Hepatocyte (in vitro differentiated cells): ENCODE measurements at regions not wholly inside any gene's neighbourhood (a gene's known extent, or its start where the extent isn't known, plus 50 kb on each side); places are given as distances from the start of the nearest gene placed in this dataset.

Experiments
- DNase-seq: peaks from one replicate; pipeline ENCODE4 v3.0.0-alpha.2; 2016; ENCODE audit warnings: low spot score
- H2AFZ ChIP-seq: fragments of 200-600 bp; sonication (generic); 2 replicates; pipeline ENCODE4 v1.6.0; 2016; ENCODE audit warnings: antibody characterized with exemption, mild to moderate bottlenecking
- H3K27ac ChIP-seq: fragments of 200-600 bp; sonication (generic); 2 replicates; pipeline ENCODE4 v1.5.1; 2016; ENCODE audit warnings: mild to moderate bottlenecking
- H3K27me3 ChIP-seq: fragments of 200-600 bp; sonication (generic); 2 replicates; pipeline ENCODE4 v1.6.1; 2016
- H3K36me3 ChIP-seq: fragments of 200-600 bp; sonication (generic); replicated peaks from 2 replicates; pipeline ENCODE4 v1.5.1; 2016; ENCODE audit warnings: low read depth; ENCODE audit not compliant: insufficient read depth
- H3K4me1 ChIP-seq: fragments of 200-600 bp; sonication (generic); 2 replicates; pipeline ENCODE4 v1.5.1; 2016; ENCODE audit warnings: mild to moderate bottlenecking, moderate library complexity; ENCODE audit not compliant: insufficient read depth
- H3K4me2 ChIP-seq: fragments of 200-600 bp; sonication (generic); 2 replicates; pipeline ENCODE4 v1.6.0; 2016
- H3K4me3 ChIP-seq: fragments of 200-600 bp; sonication (generic); 2 replicates; pipeline ENCODE4 v1.5.1; 2016; ENCODE audit warnings: mild to moderate bottlenecking
- H3K79me2 ChIP-seq: fragments of 200-600 bp; sonication (generic); 2 replicates; pipeline ENCODE4 v1.6.0; 2017; ENCODE audit warnings: mild to moderate bottlenecking
- H3K9me2 ChIP-seq: fragments of 200-600 bp; sonication (generic); replicated peaks from 2 replicates; pipeline ENCODE4 v1.6.0; 2017; ENCODE audit warnings: mild to moderate bottlenecking; ENCODE audit not compliant: insufficient read depth
- H3K9me3 ChIP-seq: fragments of 200-600 bp; sonication (generic); 2 replicates; pipeline ENCODE4 v1.5.1; 2016; ENCODE audit warnings: low read depth, mild to moderate bottlenecking
- H4K20me1 ChIP-seq: fragments of 200-600 bp; sonication (generic); 2 replicates; pipeline ENCODE4 v1.6.0; 2016; ENCODE audit warnings: mild to moderate bottlenecking; ENCODE audit not compliant: insufficient read depth, poor library complexity, severe bottlenecking
- EZH2 ChIP-seq: fragments of 200-600 bp; sonication (generic); IDR thresholded peaks from 2 replicates; pipeline ENCODE4 v1.6.1; 2016; ENCODE audit warnings: antibody characterized with exemption, mild to moderate bottlenecking, borderline replicate concordance
- EZH2phosphoT487 ChIP-seq: fragments of 200-600 bp; sonication (generic); IDR thresholded peaks from one replicate; pipeline ENCODE4 v1.6.1; 2018; ENCODE audit warnings: antibody characterized with exemption, mild to moderate bottlenecking, low read depth, moderate library complexity; ENCODE audit not compliant: unreplicated experiment, severe bottlenecking
- WGBS: methylation state at CpG from one replicate; pipeline ENCODE4 v1.1.6; 2016; ENCODE audit warnings: low lambda C conversion rate; ENCODE audit errors: missing lambda C conversion rate; 5-methylcytosine and 5-hydroxymethylcytosine counted together
- TF ChIP-seq, protein P1 (sequence below): fragments of 200-600 bp; sonication (generic); IDR thresholded peaks from 2 replicates; pipeline ENCODE4 v1.5.1; 2016; ENCODE audit warnings: antibody characterized with exemption, mild to moderate bottlenecking; ENCODE audit not compliant: poor library complexity

DNA sequence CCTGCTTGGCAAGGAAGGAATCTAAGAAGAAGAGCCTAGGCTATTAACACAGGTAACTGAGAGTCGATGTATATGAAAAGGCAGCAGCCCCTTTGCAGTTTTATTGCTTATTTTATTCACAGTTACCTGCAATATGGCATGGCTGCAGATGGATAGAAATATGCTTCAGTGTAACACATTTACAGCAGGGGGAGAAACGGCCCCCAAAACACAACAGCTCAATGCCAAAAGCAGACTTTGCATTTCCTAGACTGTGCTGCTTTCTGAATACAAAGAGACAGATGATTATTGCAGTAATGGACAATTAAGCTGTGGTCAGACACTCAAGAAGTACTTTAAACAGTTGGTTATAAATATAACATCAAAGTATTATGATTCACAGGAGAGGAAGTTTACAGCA is 108.0 kb upstream of the CDH13 start:
- no peaks in the 10 kb centered on the region for H3K79me2 ChIP-seq
- no peaks in the 10 kb centered on the region for H3K36me3 ChIP-seq
- no peak for DNase-seq
- H3K9me3 ChIP-seq = no peaks in the 10 kb centered on the region
- H3K27ac ChIP-seq = no peak overlapping the region
- TF ChIP-seq, protein P1, sequence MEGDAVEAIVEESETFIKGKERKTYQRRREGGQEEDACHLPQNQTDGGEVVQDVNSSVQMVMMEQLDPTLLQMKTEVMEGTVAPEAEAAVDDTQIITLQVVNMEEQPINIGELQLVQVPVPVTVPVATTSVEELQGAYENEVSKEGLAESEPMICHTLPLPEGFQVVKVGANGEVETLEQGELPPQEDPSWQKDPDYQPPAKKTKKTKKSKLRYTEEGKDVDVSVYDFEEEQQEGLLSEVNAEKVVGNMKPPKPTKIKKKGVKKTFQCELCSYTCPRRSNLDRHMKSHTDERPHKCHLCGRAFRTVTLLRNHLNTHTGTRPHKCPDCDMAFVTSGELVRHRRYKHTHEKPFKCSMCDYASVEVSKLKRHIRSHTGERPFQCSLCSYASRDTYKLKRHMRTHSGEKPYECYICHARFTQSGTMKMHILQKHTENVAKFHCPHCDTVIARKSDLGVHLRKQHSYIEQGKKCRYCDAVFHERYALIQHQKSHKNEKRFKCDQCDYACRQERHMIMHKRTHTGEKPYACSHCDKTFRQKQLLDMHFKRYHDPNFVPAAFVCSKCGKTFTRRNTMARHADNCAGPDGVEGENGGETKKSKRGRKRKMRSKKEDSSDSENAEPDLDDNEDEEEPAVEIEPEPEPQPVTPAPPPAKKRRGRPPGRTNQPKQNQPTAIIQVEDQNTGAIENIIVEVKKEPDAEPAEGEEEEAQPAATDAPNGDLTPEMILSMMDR = no peak
- no peak for TF ChIP-seq EZH2phosphoT487
- H3K27me3 ChIP-seq = no peaks in the 10 kb centered on the region
- no peak overlapping the region for H2AFZ ChIP-seq
- no peak overlapping the region for H3K4me2 ChIP-seq
- H3K4me3 ChIP-seq = no peak overlapping the region
- H3K9me2 ChIP-seq = no peaks in the 10 kb centered on the region
- no peaks in the 10 kb centered on the region for H3K4me1 ChIP-seq
- no peaks in the 10 kb centered on the region for H4K20me1 ChIP-seq
- 69% methylated on average over 2 of the region's 2 CpGs for whole genome bisulfite sequencing

DNA sequence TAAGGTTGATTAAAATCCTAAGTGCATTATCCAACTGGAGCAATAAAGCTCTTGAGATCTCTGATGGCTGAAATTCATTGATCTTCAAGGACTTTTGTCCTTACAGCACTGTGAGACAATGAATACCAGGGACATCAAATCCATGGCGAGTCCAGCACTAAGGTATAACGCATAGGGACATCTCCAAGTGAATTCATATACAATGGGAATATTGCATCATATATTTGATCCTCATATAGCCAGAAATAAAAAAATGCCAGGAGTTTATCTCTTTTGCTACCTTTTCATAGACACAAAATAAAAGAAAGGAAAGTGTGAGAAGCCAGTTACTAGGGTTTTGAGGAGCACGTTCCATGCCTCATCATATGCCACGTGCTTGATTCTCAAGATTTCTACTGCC is 112.5 kb upstream of the CDH13 start:
- WGBS = 92% methylated on average over 4 of the region's 4 CpGs
- Histone ChIP-seq H3K27ac (no peak overlapping the region), H3K79me2 (no peaks in the 10 kb centered on the region), H3K9me2 (no peaks in the 10 kb centered on the region), H3K36me3 (no peaks in the 10 kb centered on the region), H3K27me3 (no peaks in the 10 kb centered on the region), H3K9me3 (no peaks in the 10 kb centered on the region), H2AFZ (no peak overlapping the region), H3K4me2 (no peak overlapping the region), H4K20me1 (no peaks in the 10 kb centered on the region), H3K4me1 (no peaks in the 10 kb centered on the region), H3K4me3 (no peak overlapping the region)
- TF ChIP-seq EZH2 (no peak), EZH2phosphoT487 (no peak)
- TF ChIP-seq, protein P1 = no peak
- no peak for DNase-seq

- WGBS = 61% methylated on average over 2 of the region's 2 CpGs
- H3K4me1 ChIP-seq = no peaks in the 10 kb centered on the region
- H2AFZ ChIP-seq = no peak overlapping the region
- H3K27me3 ChIP-seq = no peaks in the 10 kb centered on the region
- no peak overlapping the region for H3K4me3 ChIP-seq
- H3K36me3 ChIP-seq = no peaks in the 10 kb centered on the region
- H3K4me2 ChIP-seq = no peak overlapping the region
- TF ChIP-seq EZH2phosphoT487 = no peak
- no peak for TF ChIP-seq EZH2
- TF ChIP-seq, protein P1 = no peak
- no peaks in the 10 kb centered on the region for H3K79me2 ChIP-seq
- no peaks in the 10 kb centered on the region for H4K20me1 ChIP-seq
- DNase-seq = no peak
- H3K27ac ChIP-seq = no peak overlapping the region
- H3K9me2 ChIP-seq = no peaks in the 10 kb centered on the region
- no peaks in the 10 kb centered on the region for H3K9me3 ChIP-seq
Measured at GRCh38 chr16:82510789-82511305, 115.9 kb upstream of the CDH13 start.
